ENCODE measurements at regions not wholly inside any gene's neighbourhood (a gene's known extent, or its start where the extent isn't known, plus 50 kb on each side); places are given as distances from the start of the nearest gene placed in this dataset.

DNA sequence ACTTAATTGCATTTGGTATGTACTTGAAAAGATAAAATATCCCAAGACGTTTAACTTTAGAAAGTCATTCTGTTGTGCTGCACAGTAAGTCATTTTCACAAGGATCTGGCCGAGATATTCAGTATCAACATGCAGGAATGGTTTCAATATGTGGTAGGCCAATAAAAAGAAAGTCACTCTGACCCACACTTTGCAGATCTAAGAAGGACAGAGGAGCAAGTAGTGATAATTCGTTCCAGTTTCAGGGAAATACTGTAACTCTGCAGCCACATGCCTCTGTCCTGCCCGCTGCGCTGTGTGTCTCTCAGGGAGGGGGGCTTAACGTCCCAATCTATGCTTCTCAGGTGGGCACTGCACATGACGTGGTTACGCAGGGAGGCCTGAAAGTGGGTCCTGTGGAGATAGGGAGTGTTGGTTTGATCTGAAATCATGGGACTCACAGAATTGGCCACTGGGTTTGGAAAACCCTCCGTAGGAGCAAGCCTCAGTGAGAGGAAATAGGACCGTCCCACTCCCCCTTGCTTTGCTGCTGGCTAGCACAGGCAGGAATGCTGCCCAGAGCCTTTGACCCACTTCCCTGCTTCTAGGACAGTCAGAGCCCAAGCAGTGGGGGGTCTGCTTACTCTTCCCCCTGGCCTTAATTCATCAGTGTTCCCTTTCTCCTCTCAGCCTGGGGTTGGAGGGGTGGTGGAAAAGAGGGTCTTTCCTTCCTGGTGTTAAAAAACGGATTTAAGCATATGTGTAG lies 314.7 kb upstream of the SPRED2 start:
- TF ChIP-seq CTCF (IDR thresholded peaks at IDR 0.05 in 4 of 5, conservative IDR thresholded peaks at IDR 0.05 in 1 of 5) (no peak), POLR2A (IDR thresholded peaks at IDR 0.05) (no peak)
